ENCODE measurements at regions not wholly inside any gene's neighbourhood (a gene's known extent, or its start where the extent isn't known, plus 50 kb on each side); places are given as distances from the start of the nearest gene placed in this dataset.
"Not testable (repeated sequence)": the region's sequence is repeated elsewhere in the genome, so short reads cannot be mapped to it uniquely, and the experiment has no call there.

GRCh38 chr10:120039826-120040225 lies 147.3 kb downstream of the SEC23IP start:
- Histone ChIP-seq H3K4me3 (ENCODE audit: low read length) (no peak overlapping the region), H3K27me3 (ENCODE audit: control insufficient read depth, low read length) (0 out of 2 replicates have a peak, but pooled peaks cover 2% of the 10 kb centered on the region), H3K4me1 (ENCODE audit: control insufficient read depth, low read length) (no peaks in the 10 kb centered on the region), H3K79me2 (ENCODE audit: control insufficient read depth, low read length) (no peaks in the 10 kb centered on the region), H3F3A (ENCODE audit: control insufficient read depth, insufficient read depth) (no peaks in the 10 kb centered on the region), H3K9me2 (replicated peaks; ENCODE audit: control insufficient read depth, low read length) (no peaks in the 10 kb centered on the region), H3K27ac (ENCODE audit: low read depth, low read length) (no peak overlapping the region), H3K36me3 (ENCODE audit: control insufficient read depth, low read length) (no peaks in the 10 kb centered on the region), H3K4me2 (ENCODE audit: low read length) (no peak overlapping the region), H3K9me3 (ENCODE audit: control insufficient read depth, insufficient read depth, low read length) (no peaks in the 10 kb centered on the region), H4K20me1 (ENCODE audit: control insufficient read depth, insufficient read depth, low read depth, low read length) (no peaks in the 10 kb centered on the region)
- no peak for TF ChIP-seq EZH2phosphoT487 (IDR thresholded peaks at IDR 0.05; ENCODE audit: borderline replicate concordance, low read length)
- TF ChIP-seq CTCF (IDR thresholded peaks at IDR 0.05; ENCODE audit: low read depth, low read length, poor library complexity, severe bottlenecking), result no peak

GRCh38 chr10:120041807-120042559 lies 149.5 kb downstream of the SEC23IP start:
- Histone ChIP-seq H3K79me2 (ENCODE audit: control insufficient read depth, low read length) (no peaks in the 10 kb centered on the region), H3K27ac (ENCODE audit: low read depth, low read length) (no peak overlapping the region), H3K4me2 (ENCODE audit: low read length) (no peak overlapping the region), H3K9me3 (ENCODE audit: control insufficient read depth, insufficient read depth, low read length) (no peaks in the 10 kb centered on the region), H4K20me1 (ENCODE audit: control insufficient read depth, insufficient read depth, low read depth, low read length) (no peaks in the 10 kb centered on the region), H3K27me3 (ENCODE audit: control insufficient read depth, low read length) (0 out of 2 replicates have a peak, but pooled peaks cover 2% of the 10 kb centered on the region), H3F3A (ENCODE audit: control insufficient read depth, insufficient read depth) (no peaks in the 10 kb centered on the region), H3K4me1 (ENCODE audit: control insufficient read depth, low read length) (no peaks in the 10 kb centered on the region), H3K4me3 (ENCODE audit: low read length) (no peak overlapping the region), H3K9me2 (replicated peaks; ENCODE audit: control insufficient read depth, low read length) (no peaks in the 10 kb centered on the region), H3K36me3 (ENCODE audit: control insufficient read depth, low read length) (no peaks in the 10 kb centered on the region)
- TF ChIP-seq CTCF (IDR thresholded peaks at IDR 0.05; ENCODE audit: low read depth, low read length, poor library complexity, severe bottlenecking) (no peak), EZH2phosphoT487 (IDR thresholded peaks at IDR 0.05; ENCODE audit: borderline replicate concordance, low read length) (no peak)

- H3F3A ChIP-seq (ENCODE audit: control insufficient read depth, insufficient read depth), result no peaks in the 10 kb centered on the region
- H3K4me2 ChIP-seq (ENCODE audit: low read length), result no peak overlapping the region
- no peaks in the 10 kb centered on the region for H3K36me3 ChIP-seq (ENCODE audit: control insufficient read depth, low read length)
- H3K27ac ChIP-seq (ENCODE audit: low read depth, low read length), result no peak overlapping the region
- 0 out of 2 replicates have a peak, but pooled peaks cover 2% of the 10 kb centered on the region for H3K27me3 ChIP-seq (ENCODE audit: control insufficient read depth, low read length)
- TF ChIP-seq CTCF (IDR thresholded peaks at IDR 0.05; ENCODE audit: low read depth, low read length, poor library complexity, severe bottlenecking) (no peak), EZH2phosphoT487 (IDR thresholded peaks at IDR 0.05; ENCODE audit: borderline replicate concordance, low read length) (no peak)
- no peaks in the 10 kb centered on the region for H3K9me2 ChIP-seq (replicated peaks; ENCODE audit: control insufficient read depth, low read length)
- H4K20me1 ChIP-seq (ENCODE audit: control insufficient read depth, insufficient read depth, low read depth, low read length), result no peaks in the 10 kb centered on the region
- H3K4me1 ChIP-seq (ENCODE audit: control insufficient read depth, low read length), result no peaks in the 10 kb centered on the region
- no peaks in the 10 kb centered on the region for H3K79me2 ChIP-seq (ENCODE audit: control insufficient read depth, low read length)
- H3K9me3 ChIP-seq (ENCODE audit: control insufficient read depth, insufficient read depth, low read length), result no peaks in the 10 kb centered on the region
- no peak overlapping the region for H3K4me3 ChIP-seq (ENCODE audit: low read length)
Observed at GRCh38 chr10:120042705-120043104, 150.2 kb downstream of the SEC23IP start.

GRCh38 chr10:120047373-120047772 lies 154.8 kb downstream of the SEC23IP start:
- H3F3A ChIP-seq (ENCODE audit: control insufficient read depth, insufficient read depth); H3K4me2 ChIP-seq (ENCODE audit: low read length); H3K9me3 ChIP-seq (ENCODE audit: control insufficient read depth, insufficient read depth, low read length); H3K79me2 ChIP-seq (ENCODE audit: control insufficient read depth, low read length); H3K36me3 ChIP-seq (ENCODE audit: control insufficient read depth, low read length); H3K27me3 ChIP-seq (ENCODE audit: control insufficient read depth, low read length); H3K4me3 ChIP-seq (ENCODE audit: low read length); H3K27ac ChIP-seq (ENCODE audit: low read depth, low read length); H3K9me2 ChIP-seq (replicated peaks; ENCODE audit: control insufficient read depth, low read length); H4K20me1 ChIP-seq (ENCODE audit: control insufficient read depth, insufficient read depth, low read depth, low read length): not testable (repeated sequence)
- peaks cover 30% of the 10 kb centered on the region for H3K4me1 ChIP-seq (ENCODE audit: control insufficient read depth, low read length)
